Activated CD4-positive, alpha-beta T cell treated with anti-CD3 and anti-CD28 coated beads, Interleukin-2, amount 50 U/mL, for 24 hours (primary cell): ENCODE measurements at regions not wholly inside any gene's neighbourhood (a gene's known extent, or its start where the extent isn't known, plus 50 kb on each side); places are given as distances from the start of the nearest gene placed in this dataset.

ENCODE experiments used
- DNase-seq, 2 donors: peaks; one replicate each; pipeline ENCODE4 v3.0.0-alpha.2; 2020; ENCODE audit warnings: low read depth in 1 of 2, low spot score in 1 of 2

DNA sequence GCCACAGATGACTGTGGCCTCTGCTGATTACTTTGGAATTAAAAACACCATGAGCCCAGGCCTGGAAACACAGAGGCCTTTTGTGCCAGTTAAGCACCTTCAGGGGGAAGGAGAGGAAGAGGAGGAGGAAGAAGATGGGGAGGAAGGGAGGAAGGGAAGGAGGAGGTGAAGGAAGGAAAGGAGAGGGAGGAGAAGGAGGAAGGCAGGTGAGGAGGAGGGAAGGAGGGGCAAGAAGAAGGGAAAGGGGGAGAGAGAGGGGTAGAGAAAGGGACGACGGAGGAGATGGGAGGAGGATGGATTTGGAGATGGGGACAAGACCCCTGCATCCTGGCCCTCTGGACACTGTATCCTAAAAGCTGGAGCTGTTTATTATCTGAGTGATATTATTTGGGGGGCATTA lies 231.0 kb downstream of the UQCRFS1 start:
- no peak for DNase-seq

DNA sequence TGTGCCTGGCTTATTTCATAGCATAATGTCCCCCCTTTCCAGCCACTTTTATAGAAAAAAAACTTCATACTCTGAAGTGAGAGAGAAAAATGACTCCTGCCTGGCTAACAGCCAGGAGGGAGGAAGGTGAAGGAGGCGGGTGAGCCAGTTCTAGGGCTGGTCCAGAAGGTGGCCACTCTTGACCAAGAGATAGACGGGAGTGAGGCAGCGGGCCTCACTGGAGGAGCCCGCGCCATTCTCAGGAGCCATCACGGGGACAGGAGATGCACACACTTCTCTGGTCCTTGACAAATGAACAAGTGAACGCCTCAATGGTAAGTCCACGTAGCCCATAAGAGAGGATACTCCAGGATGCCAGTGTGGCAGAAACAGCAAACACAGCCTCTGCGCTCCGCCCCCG lies 231.4 kb downstream of the UQCRFS1 start:
- DNase-seq = no peak

DNA sequence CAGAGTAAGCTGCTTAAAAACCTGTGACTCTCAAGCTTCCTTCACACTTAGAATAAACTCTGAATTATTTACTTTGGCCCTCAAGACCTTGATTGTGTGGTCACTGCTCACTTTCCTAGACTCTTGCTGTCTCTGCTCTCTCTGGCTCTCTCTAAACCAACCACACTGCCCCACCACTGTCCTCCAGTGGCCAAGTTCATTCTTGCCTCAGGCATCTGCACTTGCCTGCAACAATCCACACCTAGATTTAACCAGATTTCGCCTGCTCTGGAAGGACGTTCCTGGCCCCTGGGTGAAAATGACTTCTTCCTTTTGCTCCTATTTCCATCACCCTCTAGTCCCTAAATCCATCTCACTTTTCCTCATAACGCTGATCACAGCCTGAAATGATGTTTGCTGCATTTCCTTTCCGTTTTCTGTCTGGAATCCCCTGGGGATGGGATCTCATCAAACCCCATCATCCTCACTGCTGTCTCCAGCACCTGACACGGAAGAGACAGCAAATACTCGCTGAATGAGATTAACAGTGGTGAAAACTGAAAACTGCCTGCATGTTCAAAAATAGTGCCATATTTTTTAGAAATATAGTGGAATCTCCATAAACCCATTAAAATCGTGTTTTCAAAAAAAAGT lies 232.6 kb downstream of the UQCRFS1 start:
- no peak for DNase-seq

DNA sequence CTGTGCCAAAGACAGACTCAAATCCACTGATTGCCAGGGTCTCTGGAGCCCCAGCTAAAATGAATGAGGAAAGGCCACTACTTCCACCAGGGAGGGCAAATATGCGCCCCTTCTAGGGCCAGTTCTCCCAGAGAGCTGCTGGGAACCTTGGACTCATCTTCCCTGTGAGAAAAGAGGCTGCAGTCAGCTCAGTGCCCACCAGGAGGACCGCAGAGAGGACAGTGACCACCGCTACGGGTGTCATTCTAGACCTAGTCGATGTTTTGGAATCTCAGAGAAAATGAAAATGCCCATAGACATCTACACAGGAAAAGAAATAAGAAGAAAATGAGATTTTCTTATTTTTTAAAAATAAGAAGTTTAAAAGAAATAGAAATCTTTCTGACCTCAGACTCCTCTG lies 235.1 kb downstream of the UQCRFS1 start:
- no peak for DNase-seq

DNA sequence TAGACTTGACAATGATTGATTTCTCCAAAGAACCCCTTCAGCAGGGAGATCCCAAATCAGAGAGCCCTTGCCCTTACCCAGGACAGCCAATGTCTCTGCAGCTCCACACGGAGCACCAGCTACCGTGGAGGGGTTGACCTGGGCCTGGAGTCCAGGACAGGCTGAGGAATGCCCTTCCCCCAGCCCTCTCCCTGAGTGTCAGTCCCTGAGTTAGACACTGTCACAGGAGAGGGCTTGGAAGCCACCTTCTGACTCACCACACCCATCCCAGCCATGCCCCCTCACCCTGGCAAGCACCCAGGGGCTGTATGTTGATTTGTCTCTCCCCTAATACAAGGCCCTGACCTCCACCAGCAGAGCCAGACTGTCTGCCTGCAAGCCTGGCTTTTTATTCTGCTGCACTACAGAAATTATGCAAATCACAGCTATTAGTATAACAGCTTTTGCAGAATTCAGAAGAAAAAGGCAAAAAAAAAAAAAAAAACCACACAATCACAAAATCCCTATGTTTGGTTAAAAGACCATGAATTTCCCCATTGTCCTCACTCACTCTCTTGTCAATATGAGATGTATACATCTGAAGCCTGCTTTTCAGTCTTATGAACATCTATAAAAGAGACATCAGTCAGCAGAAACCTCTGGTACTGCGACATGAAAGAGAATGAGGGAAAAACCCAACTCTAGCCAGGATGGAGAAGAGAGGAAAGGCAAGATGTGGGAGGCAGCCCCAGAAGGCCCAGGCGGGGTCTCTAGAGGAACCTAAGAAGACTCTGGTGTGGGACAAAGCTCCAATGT lies 240.7 kb downstream of the UQCRFS1 start:
- no peak for DNase-seq

DNA sequence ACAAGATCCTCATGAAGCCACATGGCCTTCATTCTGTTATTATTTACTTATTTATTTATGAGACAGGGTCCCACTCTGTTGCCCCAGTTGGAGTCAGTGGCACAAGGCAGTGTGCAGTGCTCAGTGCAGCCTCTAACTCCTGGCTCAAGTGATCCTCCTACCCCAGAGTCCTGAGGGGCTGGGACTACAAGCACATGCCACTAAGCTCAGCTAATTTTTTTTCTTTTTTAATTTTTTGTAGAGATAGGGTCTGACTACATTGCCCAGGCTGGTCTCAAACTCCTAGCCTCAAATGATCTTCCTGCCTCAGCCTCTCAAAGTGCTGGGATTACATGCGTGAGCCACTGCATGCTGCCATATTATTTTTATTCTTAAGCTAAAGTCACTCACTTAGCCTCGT lies 241.4 kb downstream of the UQCRFS1 start:
- no peak for DNase-seq

DNA sequence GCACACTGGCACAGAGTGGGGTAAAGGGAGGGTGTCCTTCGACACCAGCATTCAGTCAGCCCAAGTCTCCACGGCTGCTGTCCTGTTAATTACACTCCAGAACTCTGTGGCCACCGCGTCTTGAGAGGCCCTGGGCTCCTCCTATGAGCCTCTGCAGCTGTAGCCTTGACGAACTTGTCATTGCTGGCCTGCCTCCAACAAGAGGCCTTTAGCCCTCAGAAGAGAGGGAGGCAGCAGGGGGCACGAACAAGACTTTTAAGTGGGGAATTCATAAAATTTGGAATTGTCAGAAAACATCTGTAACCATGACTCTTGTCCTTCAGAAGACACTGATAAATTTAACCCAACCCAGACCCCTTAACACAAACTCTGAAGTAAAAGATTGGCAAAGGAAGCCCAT lies 241.9 kb downstream of the UQCRFS1 start:
- no peak for DNase-seq

DNA sequence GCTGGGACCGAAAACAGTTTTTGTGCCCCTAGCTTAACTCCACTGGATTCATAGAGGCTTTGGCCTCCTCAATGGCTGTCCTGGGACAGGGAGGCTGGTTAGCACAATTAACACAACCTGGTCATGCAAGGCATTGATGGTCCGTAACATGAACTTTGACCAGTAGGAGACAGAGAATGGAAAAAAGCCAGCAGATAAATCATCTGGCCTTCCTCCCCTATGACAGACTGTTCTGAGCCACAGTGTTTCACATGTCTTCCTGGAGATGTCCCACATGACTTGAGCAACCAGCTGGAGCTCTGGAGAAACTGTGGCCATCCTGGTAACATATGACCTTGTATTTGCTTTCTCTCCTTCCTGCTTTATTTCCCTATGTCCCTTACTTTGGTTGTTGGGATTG lies 244.2 kb downstream of the UQCRFS1 start:
- no peak for DNase-seq

DNA sequence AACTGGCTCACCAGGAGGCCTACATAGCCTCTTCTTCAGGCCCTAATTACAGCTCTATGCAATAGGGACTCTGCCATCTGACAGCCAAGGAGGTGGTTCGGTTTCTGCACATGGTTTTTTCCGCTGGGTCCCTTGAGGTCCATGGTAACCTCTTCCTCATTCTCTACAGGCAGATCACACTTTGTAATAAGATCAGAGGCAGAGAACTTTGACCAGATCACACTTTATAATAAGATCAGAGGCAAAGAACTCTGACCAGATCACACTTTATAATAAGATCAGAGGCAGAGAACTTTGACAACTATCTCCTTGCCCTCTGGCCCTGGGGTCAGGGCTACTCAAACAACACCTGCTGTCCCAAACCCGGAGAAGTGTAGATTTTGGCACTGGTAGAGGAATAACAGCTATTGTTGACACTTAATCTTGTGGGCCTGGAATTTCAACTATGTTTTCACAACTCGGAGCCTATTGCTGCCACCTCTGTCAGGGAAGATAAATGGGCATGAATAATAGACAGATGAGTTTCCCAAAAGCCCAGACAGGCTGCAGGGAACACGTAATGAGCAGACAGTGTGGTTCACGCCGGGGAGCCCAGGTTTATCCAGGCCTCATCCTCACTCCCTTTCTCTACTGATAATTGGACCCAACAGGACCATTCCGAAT lies 246.1 kb downstream of the UQCRFS1 start:
- no peak for DNase-seq

DNA sequence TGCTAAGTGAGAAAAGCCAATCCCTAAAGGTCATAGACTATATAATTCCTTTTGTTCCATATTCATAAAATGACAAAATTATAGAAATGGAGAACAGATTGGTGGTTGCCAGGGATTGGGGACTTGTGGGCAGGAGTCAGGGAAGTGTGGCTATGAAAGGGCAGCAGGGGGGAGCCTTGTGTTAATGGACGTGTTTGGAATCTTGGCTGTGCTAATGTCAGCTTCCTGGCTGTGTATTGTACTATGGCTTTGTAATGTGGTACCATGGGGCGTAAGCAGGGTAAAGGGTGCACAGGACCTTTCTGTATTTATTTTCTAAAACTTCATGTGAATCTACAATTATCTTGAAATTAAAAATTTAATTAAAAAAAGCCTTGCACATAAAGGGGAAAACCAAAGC lies 248.5 kb downstream of the UQCRFS1 start:
- no peak for DNase-seq

DNA sequence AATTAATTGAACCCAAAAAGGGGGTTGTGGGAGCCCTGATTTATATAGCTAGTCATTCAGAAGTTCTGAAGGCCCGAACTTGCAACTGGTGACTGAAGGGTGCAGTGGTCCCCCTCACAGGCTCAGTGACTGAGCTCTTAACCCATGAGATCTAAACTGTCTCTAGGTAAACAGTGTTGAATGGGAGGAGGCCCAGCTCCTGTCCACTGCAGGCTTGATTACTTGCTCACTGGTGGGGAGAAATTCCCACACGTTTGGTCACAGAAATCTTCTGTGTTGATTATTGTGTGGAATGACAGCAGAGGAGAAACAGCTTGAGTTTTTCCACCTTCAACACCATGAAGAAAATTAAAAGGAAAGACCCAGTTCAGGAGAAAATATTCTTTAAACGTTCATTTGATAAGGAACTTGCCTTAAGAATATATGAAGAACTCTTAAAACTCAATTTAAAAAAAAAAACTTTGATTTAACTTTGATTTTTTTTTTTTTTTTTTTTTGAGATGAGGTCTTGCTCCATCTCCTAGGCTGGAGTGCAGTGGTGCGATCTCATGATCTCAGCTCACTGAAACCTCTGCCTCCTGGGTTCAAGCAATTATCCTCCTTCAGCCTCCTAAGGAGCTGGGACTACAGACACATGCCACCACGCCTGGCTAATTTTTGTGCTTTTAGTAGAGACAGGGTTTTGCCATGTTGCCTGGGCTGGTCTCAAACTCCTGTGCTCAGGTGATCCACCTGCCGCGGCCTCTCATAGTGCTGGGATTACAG lies 249.3 kb downstream of the UQCRFS1 start:
- no peak for DNase-seq

DNA sequence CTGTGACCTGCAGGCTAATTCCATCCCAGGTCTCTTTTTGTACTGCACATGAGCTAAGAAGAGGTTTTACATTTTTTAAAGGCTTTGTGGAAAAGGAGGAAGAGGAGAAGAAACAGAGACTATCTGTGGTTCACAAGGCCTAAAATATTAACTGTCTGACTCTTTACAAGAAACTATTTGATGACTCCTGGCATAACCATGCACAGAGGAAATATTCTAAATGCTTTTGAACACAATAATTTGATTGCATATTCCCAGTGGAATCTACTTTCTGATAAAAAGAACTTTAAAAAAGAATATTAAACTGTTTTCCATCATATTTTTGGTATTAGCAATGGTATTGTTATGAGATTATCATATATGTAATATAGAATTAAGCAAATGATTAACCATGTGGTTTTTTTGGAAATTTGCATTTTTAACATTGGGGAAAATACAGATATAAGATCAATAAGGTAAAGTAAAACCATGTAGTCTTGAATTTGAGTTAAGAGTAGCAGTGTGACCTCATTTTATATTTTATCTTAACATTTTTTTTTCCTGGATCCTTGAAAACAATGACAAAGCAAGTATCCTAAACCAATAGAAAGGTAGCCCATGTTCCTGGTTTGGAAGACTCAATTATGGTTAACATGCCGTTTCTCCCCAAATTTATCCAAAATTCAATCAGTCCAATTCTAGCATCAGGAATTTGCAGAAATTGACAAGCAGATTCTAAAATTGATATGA lies 251.0 kb downstream of the UQCRFS1 start:
- no peak for DNase-seq

DNA sequence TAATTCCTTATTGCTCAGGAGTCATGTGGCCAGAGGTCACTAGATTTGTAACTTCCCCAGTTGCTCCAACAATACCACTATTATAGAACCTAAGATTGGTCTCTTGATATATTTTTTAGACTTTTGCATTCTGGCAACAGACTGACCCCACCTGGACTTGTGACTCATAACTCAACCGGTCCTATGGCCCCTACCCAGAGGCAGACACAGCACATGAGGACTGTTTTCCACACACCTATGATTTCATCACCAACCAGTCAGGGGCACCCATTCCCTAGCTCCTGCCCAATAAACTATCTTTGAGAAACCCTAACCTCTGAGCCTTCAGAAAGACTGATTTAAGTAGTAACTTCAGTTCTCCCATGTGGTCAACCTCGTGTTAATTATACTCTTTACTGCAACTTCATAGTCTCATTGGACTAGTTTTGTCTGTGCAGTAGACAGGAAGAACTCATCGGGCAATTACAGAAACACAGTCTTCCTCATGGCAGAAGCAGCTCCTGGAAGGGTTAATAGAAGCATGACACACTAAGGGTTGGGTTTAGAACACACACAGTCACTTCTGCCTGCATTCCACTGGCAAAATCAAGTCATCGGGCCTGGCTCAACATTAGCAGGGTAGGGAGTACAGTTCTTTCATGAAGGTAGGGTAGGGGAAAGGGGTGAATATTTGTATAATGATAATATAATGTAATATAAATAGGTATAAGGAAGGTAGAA lies 251.8 kb downstream of the UQCRFS1 start:
- DNase-seq = no peak

DNA sequence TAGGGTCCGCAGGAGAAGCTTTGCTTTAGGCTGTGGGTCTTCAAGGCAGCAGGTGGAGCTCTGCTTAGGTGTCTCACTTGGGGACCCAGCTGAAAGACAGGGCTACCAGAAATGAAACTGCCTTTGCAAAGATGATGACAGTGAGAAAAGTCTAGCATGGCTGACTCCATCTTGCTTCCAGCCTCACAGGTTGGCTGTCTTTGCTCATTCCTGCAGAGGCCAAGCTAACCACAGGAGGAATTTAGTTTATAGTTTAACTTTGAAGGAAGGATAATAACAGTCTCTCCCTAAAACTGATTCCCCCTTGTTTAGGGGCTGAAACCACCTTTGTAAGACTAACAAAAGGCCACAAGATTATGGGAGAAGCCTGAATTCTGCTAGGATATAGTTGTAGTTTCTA lies 252.4 kb downstream of the UQCRFS1 start:
- DNase-seq = no peak

DNA sequence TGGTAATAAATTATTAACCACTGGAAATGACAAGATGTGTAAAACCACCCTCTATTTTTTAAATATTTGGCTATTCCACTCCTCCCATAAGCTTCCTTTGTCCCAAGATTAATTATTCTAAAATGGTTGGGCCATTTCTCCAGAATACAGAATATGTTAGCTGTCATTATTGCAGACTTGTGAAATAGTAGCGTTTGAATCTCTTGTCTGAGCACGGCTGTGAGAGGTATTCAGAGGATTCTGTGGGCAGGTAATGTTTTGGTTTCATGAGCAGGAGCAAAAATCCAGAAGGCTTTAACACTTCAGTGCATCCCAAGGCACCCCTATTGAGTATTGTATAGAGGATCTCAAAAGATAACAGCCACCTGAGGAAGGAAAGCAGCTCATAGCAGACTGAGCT lies 256.0 kb downstream of the UQCRFS1 start:
- DNase-seq = no peak

DNA sequence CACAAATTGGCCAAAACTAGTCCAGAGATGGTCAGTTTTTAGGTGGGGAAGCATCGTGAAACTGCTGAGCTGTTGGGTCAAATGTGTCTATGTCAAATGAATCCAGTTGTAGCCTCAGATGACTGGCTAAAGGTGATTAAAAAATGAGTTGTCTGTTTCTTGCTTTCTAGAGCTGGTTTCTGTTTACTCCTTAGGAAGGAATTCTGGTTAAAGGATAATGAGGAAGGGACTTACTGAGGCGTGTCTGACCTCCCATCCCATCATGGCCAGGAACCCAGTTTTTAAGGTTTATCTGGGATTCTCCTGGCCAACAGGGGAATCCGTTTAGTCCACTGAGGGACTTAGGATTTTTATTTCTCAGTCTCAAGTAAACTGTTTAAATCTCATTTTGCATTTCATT lies 256.5 kb downstream of the UQCRFS1 start:
- no peak for DNase-seq

DNA sequence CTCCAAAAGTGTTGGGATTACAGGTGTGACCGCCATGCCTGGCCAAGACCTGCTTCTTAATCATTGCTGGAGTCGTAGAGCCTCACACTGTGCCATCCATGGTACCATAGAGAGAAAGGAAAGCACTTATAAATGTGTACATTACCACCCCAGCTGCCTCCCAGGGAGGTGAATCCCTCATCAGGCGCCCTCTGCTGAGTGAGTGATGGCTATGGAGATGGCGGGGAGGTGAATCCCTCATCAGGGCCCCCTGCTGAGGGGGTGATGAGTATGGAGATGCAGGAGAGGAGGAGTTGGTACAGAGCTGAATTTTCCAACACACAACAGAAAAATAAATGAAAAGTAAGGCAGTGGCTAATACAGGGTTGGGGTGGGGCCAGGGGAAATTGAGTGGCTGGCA lies 263.4 kb downstream of the UQCRFS1 start:
- no peak for DNase-seq

DNA sequence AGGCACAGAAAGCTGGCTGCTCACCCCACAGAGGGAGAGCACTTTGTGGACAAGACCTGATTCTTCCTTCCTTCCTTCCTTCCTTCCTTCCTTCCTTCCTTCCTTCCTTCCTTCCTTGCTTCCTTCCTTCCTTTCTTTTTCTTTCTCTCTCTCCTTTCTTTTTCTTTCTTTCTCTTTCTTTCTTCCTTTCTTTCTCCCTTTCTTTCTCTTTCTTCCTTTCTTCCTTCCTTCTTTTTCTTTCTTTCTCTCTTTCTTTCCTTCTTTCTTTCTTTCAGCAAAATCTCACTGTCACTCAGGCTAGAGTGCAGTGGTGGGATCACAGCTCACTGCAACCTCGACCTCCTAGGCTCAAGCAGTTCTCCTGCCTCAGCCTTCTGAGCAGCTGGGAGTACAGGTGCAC lies 263.9 kb downstream of the UQCRFS1 start:
- no peak for DNase-seq

DNA sequence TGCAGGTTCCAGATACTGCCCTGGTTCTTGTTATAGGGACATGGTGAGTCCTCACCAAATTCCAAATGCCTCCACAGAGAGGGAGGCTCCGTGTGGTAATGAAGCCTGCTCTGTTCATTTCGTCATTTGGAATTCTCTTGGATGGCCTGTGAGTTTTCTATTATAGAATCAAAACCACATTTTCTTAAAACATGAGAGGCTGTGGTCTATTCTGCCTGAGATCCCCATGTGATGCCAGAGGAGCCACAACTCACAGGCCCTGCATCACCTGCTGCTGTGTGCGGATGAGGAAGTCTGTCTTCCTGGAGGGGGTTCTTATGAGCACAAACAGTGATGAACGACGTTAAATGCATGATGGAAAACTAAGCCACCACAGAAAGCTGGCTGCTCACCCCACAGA lies 264.4 kb downstream of the UQCRFS1 start:
- no peak for DNase-seq

DNA sequence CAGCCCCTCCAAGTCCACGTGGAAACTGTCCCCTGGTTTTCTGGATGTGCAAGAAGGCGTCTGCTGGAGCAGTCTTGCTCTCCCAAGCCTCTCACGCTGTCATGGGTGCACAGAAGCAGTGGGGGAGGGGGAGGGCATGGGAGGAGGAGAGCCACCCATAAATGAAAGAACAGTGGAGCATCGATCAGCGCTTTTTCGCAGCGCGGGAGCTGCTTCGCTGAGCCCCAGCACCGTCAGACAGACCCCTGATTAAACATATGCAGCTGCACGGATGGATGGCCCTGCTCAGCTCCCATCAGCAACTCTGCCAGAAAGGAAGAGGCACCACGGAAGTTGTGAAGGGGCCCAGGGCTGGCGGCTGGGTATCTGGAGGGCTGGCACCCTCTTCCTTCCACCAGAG lies 264.9 kb downstream of the UQCRFS1 start:
- DNase-seq = no peak
